Anterior cingulate cortex (tissue), 58 donors: ENCODE measurements at regions not wholly inside any gene's neighbourhood (a gene's known extent, or its start where the extent isn't known, plus 50 kb on each side); places are given as distances from the start of the nearest gene placed in this dataset.

ENCODE experiments used
- DNase-seq, 58 donors: peaks; one replicate each; lab custom pipeline; 2025; lab: John Stamatoyannopoulos, UW

DNA sequence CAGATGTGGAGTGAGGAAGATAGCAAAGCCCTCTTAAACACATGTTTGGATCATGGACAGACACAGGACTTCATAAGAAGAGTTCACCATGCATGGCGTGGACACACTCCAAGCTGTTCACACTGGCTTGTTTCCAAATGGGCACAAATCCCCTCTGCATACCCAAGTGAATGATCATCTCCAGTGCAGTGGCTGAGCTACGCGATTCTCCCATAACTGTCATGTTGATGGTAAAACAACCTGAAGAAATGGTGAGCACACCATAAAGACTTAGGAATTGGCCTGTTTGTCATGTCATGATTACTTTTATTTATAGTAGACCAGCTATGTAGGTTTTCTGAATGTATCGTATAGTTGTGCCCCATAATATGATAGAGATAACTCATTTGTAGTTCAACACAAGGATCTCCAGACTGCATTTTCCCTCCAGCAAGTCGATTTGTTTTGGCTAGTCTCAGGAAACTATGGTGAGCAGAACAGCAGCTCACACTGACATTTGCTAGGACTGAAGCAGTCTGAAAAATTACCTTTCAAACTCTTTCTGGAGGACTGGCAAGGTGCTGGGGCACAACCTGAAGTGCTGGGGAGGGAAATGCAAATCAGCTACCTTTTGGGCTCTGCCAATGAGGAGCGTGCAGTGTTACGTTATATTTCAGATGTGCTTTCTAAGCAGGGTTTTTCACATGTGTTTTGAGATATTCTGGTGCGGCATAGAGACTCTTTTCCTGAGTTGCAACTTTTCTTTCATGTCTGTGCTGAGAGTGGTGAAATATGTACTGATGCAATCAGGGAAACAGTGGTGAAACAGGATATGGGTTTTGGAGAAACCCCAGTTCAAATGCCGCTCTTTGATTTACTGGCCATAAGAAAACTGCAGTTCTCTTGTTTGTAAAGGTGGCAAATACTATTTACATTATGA, 629.6 kb upstream of the DPP6 start:
- DNase-seq = no peak

- DNase-seq = no peak
These were observed 629.0 kb upstream of the DPP6 start for GRCh38 chr7:153423210-153423590.

- DNase-seq = peak in 23 of 58 donors; percentile 0 to 58 (median 9)
These were observed 621.3 kb upstream of the DPP6 start for GRCh38 chr7:153430931-153431330.

GRCh38 chr7:153432063-153432462, 620.1 kb upstream of the DPP6 start:
- DNase-seq = no peak

GRCh38 chr7:153433223-153433622, 619.0 kb upstream of the DPP6 start:
- no peak for DNase-seq

- DNase-seq = no peak
These were observed 611.5 kb upstream of the DPP6 start for GRCh38 chr7:153440715-153441114.

GRCh38 chr7:153443032-153443701, 609.0 kb upstream of the DPP6 start:
- DNase-seq = no peak

- no peak for DNase-seq
These were observed 607.6 kb upstream of the DPP6 start for GRCh38 chr7:153444641-153445040.

GRCh38 chr7:153445641-153446040, 606.6 kb upstream of the DPP6 start:
- DNase-seq = no peak

DNA sequence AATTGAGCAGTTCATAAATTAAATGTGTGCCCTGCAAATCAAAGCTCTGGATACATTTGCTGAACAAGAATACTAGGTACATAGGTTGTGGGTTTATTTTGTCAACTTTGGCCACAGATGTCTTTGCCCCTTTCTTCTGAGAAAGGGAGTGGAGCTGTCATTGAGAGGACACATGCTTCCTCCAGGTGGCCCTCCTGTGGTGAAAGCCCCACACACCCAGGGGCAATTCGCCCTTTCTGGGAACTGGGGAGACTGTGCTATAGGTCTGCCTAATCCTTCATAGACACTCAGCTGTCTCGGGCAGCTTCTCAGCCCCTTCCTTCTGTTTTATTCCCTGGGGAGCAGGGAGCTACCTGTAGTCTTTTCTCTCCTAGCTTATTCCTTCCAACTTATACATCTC, 605.7 kb upstream of the DPP6 start:
- DNase-seq = no peak

GRCh38 chr7:153447011-153447410, 605.2 kb upstream of the DPP6 start:
- no peak for DNase-seq

DNA sequence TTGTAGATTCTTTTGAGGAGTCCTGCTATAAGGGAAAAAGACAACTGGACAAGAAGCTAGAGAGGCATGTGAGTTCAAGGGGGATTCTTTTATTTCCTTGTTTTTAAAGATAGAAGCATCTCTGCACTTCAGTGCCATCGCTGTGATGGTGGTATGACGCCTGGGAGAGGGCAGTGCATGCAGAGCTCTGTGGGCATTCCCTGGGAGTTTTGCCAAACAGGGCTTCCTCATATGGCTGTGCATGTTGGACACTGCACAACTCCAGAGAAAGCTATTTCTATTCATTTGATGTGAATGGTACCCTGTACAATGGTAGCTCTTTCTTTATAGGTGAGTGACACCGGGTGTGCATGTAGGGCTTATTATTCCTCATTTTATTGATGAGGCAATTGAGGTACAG, 599.5 kb upstream of the DPP6 start:
- DNase-seq = no peak

DNA sequence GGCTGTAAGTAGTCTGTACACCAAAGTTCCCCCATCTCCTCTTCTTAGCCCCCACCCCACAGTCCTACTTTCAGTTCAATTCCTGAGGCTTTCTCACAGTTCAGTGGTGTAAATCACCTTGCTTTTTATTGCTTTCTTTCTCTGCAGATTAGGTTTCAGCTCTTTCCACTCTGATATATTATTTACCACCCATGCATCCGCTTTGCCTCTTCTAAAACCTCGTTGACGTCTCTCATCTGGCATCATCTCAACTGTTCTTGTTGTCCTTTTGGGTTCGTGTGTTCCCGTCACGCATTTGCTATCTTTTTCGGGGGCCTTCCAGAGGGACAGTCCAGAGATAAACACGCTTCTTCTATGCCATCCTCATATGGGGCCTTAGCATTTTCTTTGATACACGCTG, 597.9 kb upstream of the DPP6 start:
- no peak for DNase-seq

DNA sequence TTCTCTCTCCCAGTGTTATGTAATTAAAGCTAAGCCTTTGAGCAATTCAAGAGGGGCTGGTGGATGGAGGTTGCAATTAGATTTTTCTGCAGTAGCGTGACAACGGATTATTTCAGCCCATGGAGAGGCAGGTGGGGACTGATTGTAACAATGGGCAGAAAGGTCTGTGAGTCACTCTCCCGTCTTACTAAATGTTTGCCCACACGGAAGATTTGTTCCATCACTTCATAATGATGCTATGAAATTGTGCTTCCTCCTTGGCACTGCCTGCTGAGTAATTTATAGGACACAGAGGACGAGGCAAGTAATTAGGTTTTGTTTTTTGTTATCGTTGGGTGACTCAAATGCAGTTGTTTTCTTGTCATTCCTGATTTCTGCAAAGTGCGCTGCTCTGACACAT, 594.5 kb upstream of the DPP6 start:
- no peak for DNase-seq

- DNase-seq = no peak
These were observed 582.1 kb upstream of the DPP6 start for GRCh38 chr7:153470004-153470671.

DNA sequence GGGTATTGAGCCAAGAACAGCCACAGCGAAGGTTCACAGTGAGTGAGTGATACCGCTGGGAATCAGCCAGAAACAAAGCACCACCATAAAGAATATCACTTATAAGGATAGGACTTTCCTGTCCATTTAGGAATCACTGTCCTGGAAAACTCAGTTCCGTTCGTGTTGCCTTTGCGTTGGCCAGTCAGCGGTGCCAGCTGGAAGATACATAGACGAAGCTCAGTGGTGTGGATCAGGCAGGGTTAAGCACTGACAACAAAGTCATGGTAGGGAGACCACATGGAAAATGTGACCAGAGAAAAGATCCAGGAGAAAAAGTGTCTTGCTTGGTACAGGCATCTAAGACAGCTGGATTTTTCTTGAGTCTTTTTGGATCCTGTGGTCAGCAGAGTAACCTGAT, 579.7 kb upstream of the DPP6 start:
- DNase-seq = no peak

DNA sequence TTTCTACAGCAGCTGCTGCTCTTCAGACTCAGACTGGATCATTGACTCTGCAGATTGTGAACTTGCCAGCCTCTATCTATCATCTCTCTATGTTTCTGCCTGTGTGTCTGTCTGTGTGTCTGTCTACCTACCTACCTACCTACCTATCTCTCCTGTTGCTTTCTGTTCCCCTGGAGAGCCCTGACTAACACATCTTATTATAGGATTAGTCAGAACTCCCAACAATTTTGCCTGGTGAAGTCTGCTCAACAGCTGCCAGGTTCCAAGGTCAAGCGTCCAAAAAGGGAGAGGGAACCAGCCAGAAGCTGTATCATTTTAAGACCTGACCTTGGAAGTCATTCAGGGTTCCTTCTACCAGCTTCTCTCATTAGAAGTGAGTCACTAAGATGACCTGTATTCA, 579.0 kb upstream of the DPP6 start:
- DNase-seq = no peak

DNA sequence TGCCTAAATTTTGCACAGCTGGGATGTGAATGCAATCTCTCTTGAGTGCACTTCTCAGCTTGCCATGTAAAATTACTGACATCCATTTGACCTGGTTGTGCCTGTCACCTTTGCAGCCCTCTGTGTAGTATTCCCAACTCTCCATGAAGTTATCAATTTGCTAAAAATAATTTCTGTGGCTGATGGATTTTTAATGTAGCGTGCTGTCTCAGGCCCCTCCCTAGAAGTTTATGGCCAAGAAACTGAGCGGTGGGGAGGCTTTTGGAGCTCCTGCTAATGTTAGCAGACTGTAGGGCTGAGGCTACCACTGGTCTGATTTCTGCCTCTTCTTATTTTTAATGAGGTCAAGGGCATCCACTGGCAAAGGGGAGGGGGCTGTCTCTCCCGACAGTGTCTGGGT, 577.0 kb upstream of the DPP6 start:
- DNase-seq = no peak

- DNase-seq = no peak
These were observed 576.0 kb upstream of the DPP6 start for GRCh38 chr7:153476166-153476565.

DNA sequence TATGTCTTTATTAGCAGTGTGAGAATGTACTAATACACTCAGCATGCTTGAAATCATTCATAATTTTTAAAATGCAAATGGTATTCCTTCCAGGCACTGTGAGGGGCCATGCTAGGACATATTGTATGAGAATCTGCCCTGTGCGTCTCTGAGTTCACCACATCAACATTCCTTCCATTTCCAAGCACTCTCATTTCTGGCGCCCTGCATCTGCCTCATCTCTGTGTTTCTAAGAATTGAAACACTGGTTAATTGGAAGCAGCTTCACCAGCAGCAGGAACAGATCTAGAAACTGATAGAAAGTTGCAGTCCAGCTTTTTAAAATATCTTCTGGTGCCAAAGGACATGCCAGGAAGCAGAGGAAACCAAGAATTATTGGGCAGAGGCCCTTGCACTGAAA, 555.9 kb upstream of the DPP6 start:
- no peak for DNase-seq

GRCh38 chr7:153503093-153503492, 549.1 kb upstream of the DPP6 start:
- no peak for DNase-seq
